KBM-7 (cell line): ENCODE measurements at regions not wholly inside any gene's neighbourhood (a gene's known extent, or its start where the extent isn't known, plus 50 kb on each side); places are given as distances from the start of the nearest gene placed in this dataset.
"Not testable (repeated sequence)": the region's sequence is repeated elsewhere in the genome, so short reads cannot be mapped to it uniquely, and the experiment has no call there.

Source experiments
- DNase-seq: peaks from one replicate; pipeline ENCODE4 v3.0.0-alpha.2; 2015
- in situ Hi-C: fragments of 300-500 bp; cut with MboI; formaldehyde crosslinking; loops from 2 replicates; pipeline ENCODE4 v1.14.3; 2020; ENCODE audit warnings: low sequenced_read_pairs, low pct_unique_long_range_greater_than_20kb, mixed read lengths

DNA sequence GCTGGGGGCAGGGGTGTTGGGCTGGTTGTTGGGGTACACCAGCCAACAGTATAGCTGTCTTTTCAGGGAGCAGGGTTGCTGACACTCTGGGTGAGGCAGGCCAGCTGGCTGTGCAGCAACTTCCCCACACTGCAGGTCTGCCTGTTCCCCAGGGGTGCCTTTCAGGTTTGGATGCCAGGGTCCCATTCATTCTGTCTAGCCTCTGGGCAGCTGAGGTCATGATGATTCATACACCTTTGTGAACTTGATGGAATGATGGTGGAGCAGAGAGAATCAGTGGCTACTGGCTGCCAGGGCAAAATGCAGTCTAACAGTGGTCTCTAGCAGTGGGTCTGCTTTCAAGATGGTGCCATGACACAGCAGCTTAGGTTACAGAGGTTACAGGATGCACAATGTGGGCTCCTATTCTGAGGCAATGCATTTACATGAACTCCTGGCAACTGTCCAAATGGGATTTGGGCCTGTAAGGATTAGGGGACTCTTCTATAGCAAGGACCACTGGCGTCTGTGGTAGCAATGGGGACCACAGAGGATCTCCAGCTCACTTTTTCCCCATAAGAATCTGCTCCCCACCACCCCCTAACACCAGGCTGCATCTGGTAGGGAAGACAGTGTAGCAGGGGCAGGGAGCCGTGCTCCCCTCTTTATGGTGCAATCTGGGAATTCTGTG is 103.7 kb downstream of the FEM1C start:
- DNase-seq, result no peak
- in situ Hi-C loops, result no loop called here

DNA sequence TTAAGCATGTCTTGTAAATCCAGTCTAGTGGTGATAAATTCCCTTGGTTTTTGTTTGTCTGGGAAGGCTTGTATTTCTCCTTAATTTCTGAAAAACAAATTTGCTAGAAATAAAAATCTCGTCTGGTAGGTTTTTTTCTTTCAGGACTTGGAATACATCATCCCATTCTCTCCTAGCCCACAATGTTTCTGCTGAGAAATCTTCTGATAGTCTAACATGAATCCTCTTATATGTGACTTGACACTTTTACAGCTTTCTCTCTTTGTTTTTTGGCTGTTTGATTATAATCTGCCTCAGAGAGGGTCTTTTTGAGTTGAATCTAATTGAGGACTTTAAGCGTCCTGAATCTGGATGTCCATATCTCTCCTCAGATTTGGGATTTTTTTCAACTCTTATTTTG is 104.9 kb downstream of the FEM1C start:
- no peak for DNase-seq
- in situ Hi-C loops, result no loop called here

DNA sequence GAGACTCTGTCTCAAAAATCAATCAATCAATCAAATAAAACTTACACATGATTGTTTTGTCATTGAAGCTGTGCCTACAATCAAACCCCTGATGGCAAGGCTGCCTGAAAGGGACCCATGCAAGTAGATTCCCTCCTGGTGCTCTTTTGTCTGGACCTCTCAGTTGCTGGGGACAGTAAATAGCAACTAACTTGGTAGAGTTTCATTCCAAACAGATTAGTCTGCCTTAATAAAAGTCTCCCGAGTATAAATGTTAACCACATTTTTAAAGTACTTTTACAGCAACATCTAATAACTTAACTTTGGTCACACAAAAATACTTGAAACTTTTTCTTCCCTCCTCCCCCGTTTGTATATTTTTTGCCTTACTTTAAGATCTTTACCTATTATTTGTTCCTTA is 105.5 kb downstream of the FEM1C start:
- in situ Hi-C loops, result no loop called here
- DNase-seq, result no peak

DNA sequence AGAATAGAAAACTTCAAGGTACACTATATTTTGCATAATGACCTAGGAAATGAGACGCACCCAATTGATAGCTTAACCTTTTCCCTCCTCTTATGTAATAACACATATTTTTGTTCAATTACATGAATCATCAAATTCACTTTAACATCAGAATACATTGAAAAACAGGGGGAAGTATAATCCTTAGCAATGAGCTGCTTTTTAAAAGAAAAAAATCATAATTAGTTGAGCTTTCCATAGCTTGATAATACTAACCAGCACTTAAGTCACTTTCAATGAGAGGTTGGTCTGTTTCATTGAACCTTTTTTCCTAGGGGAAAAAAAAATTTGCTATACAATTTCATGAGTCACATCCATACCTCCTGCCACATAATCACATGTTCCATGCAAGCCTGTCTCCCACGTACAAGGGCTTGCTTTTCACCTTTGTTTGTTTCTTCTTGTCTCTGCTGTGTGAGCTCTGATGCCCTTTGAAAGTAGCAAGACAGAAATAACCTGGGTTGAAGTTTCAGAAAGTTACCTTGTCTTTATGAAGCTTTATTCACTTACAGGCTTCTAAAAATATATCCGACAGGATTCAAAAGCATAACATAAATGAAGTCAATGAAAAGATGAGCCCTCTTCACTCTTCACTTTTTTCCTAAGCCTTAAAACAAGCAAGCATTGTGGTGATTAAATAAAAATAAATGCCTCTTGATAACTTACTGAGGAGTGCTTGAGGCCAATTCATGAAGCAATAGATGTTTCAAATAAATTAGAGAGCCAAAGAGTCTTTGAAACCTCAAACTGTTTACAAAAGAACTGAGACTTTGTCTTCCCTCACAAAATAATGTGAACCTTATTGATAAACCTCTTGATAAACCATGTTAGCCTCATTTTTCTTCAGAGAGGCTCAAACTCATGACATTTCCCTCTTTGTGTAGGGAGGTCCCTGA is 108.5 kb downstream of the FEM1C start:
- in situ Hi-C loops, result no loop called here
- DNase-seq, result no peak

DNA sequence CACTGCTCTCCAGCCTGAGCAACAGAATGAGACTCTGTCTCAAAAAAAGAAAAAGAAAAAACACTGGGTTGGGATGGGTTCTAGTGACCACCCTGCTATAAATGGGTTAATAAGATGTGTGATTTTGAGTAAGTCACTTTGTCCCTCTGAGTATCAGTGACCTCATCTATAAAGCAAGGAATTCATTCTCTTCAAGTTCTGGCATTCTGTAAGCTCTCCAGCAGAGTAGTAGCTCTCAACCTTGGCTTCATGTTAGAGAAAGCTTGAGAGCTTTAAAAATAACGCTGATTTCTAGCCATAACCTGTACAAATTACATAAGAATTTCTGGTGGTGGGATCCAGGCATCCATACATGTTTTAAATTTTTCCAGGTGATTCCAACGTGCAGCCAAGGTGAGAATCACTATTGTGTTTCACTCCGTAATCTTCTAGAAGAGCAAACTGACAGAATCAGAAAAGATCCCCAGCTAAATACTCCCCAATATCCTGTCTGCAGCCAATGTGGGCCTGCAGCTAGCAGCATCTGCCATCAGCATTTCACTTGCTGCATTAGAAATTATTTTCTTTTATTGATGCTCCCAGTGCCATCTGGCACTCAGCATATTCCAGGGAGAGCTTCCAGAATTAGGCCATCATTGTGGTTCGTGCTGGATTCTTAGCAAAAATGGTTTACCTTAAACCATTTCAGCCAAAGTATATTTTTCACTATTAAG is 109.4 kb downstream of the FEM1C start:
- in situ Hi-C loops, result no loop called here
- DNase-seq, result no peak

DNA sequence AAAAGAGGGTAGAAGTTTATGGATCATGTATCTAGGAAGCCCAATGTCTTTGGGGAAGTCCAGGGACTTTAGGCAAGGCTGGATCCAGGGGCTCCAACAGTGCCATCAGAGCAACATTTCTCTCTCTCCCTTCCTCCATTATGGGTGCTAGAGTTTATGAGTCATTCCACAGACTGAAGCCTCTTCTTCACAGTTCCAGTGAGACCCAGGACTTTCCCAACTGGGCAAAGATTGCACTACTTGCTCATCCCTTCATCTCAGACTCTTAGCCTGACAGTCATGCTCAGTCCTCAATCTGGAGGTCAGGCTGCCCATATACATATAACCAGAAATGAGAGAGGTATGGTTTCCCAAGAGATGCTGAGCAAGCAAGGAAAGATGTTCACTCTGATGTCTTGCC is 110.7 kb downstream of the FEM1C start:
- in situ Hi-C loops, result no loop called here

DNA sequence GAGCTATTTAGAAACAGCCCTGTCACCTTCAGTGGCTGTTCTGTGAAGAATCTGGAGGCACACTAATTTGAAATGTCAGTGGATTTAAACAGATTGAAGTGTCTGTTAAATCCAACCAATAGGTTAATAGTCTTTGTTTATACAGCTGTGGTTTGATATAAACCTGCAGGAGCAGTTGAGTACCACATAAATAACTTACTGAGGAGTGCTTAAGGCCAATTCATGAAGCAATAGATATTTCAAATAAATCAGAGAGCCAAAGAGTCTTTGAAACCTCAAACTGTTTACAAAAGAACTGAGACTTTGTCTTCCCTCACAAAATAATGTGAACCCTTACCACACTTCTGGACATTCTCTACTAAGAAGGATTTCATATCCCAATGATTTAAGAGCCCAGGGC is 111.9 kb downstream of the FEM1C start:
- no peak for DNase-seq

More for the DNA sequence above, 110.7 kb downstream of the FEM1C start:
- no peak for DNase-seq

DNA sequence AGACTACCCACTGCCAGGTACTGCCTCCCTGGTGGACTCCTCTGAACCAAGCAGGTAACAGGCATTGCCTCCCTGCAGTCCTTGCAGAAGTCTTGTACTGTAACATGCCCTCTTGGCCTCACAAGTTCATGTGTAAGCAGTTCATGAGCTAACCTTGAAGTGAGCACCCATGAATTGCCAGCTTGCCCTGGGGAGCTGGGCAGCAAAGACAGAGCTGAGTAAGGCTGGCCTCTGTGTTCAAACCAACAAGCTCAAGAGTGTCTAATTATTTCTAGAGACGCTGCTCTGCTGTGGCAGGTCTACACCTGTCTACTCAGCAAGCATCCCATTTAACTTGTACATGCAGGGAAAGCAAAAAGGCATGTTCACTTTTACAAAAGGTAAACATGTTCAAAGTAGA is 113.5 kb downstream of the FEM1C start:
- in situ Hi-C loops, result no loop called here
- no peak for DNase-seq

More for the DNA sequence above, 111.9 kb downstream of the FEM1C start:
- in situ Hi-C loops, result no loop called here

DNA sequence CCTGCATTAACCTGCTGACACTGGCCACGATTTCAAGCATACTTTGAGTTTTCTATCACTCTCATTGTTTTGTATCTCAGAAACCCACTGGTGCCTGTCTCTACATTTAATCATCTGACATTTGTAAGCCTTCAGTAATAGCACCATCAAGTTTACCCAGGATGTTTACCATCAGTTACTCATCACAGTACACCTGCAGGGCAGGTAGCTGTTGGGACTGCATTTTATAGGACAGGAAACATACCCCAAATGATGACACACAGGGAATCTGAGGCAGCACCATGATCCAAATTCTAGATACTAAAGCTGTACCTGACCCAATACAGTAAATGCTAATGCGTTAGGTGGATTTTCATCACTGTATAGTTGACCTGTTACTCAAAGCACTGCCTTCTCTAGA is 114.2 kb downstream of the FEM1C start:
- in situ Hi-C loops, result no loop called here
- DNase-seq, result no peak

DNA sequence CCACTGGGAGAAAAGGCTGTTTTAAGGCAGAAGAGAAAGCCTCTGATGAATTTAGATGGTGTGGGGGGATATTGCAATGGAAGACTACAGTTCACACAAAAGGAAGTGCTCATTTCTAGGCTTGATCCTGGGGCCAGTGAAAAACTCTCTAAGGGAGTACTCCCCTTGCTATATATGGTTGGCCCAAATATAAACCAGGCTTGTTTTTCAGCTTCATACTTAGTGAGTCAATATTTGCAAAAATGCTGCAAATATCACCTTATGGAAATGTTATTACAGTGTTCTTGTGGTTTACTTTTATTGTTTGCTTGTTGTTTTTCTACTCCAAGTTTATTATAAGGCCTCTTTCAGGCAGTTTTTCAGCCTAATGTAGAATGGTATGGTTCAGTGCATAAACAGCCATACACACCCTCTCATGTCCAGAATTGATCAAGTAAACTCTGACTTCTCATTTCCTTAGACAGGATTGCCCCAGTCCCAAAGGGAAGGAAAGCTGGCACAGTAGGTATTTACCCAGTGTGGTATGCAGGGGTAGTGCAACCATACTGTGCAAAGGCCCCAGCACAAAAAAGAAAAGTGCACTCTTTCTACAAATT is 115.1 kb downstream of the FEM1C start:
- DNase-seq, result no peak
- in situ Hi-C loops, result no loop called here

DNA sequence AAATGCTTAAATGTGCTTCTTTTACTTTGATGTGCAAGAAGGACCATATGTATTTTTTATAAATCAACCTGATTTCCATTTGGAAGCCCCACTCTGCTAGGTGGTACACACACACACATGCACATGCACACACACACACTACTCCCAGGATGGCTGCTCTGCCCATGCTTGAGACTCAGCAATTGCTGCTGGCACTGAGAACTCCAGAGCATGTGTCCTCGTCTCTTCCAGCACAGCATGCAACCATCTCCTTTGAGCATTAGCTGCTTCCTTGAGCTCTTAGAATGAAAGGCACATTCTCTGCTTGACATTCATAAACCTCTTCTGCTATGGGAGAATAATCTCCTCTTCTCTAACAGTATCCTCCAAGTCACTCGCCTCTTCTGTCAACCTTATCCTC is 115.9 kb downstream of the FEM1C start:
- in situ Hi-C loops, result no loop called here
- no peak for DNase-seq

DNA sequence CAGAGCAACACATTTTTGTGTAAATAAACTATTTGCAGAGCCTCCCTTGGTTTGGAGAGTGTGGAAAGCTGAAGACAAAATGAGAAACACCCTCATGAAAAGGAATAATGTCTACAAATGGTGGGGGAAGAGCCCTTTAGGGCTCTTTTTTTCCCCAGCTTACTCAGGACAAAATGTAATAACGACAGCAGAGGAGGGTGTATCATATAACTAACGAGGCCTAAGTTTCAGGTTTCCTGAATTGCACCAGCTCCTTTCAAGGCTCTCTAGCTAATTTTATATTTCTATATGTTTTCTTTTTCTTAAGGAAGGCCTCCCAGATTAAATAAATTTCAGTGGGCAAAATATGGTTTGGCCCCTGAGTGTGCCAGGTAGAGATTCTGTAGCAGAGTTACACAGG is 116.3 kb downstream of the FEM1C start:
- no peak for DNase-seq
- in situ Hi-C loops, result no loop called here

DNA sequence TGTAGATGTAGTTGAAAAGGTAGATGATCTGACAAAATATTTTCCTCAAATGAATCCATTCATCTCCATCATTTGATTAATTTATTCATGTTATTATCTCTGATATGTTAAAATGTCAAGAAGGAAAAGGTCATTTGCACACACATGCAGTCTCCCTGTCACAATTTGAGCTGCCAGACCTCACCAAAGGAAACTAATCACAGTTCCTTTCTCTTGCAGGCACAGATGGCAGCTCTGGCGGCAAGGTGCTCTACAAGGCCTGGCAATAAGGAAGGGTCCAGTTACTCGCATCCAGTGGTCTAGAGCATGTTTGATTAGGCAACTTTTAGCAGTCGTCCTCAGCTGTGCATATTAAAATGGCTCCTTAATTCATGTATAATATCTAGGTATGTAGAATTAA is 120.1 kb downstream of the FEM1C start:
- DNase-seq, result no peak

DNA sequence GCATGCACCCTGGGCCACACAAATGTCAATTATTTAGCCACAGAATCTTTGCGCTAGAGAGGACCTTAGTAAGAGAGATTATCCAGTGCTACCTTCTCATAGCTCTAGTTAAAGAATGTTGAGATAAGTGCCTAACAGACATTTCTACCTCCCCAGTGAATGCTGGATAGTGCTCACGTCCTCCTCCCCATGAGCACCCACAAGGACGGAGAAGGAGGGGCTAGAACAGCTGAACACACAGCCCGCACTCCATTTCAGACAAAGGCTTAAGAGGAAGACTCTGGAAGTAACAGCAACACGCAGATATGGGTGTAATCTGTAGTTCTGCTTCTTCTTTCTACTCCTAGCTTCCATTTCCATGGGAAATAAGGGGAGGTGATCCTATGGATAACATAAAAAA is 120.5 kb downstream of the FEM1C start:
- DNase-seq, result no peak
- in situ Hi-C loops, result no loop called here

More for the DNA sequence above, 120.1 kb downstream of the FEM1C start:
- in situ Hi-C loops, result no loop called here

DNA sequence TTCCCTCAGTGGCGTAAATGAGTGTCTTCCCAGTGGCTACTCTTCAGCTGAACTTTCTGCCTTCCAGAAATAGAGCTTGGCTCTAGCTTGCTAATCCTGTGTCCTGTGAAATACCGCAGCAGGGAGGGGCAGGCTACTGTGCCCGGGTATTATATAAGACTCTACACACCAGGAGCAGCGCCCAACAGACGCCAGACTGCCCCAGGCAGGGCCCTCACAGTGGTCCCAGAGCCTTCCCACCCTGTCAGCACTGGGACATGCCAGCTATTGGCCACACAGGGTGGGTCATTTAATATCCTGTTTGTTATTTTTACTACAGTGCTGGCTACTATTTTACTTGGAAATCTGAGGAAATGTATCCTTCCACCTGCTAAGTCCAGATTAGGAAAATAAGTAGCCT is 121.0 kb downstream of the FEM1C start:
- in situ Hi-C loops, result no loop called here
- no peak for DNase-seq

DNA sequence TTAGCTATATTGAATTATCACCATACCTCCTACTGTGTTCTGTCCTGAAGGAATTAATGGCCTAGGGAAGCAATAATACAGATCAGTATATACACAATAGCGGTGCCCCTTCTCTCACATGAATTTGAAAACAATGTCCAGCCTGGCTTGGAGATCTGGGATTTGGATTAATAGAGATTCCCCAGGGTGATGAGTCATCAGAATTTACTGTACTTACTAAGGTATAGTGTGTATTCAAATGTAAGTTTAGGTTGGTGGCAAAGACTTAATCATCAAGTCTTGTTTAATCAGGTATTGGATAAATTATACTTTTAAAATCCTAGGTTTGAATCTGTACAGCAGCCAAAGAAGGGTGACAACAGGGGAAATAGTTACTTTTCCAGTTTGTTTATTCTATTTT is 121.5 kb downstream of the FEM1C start:
- in situ Hi-C loops, result no loop called here
- DNase-seq, result no peak

DNA sequence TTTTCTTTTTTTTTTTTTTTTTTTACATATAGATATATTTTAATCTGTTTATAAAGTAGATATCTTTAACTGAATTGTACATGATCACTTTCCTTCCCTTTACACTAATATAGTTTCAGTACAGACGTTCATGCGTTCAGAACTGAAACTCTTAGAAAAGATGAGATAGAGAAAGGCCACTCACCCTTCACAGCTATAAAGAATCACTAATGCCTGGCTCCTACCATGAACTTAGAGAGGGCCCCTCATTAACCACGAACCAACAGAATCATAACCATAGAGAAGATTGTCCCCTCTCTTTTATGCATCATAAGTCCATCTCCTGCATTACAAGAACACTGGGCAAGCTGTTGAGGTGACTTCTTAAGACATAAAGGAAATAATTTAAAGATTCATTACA is 123.8 kb downstream of the FEM1C start:
- DNase-seq, in situ Hi-C loops: not testable (repeated sequence)

DNA sequence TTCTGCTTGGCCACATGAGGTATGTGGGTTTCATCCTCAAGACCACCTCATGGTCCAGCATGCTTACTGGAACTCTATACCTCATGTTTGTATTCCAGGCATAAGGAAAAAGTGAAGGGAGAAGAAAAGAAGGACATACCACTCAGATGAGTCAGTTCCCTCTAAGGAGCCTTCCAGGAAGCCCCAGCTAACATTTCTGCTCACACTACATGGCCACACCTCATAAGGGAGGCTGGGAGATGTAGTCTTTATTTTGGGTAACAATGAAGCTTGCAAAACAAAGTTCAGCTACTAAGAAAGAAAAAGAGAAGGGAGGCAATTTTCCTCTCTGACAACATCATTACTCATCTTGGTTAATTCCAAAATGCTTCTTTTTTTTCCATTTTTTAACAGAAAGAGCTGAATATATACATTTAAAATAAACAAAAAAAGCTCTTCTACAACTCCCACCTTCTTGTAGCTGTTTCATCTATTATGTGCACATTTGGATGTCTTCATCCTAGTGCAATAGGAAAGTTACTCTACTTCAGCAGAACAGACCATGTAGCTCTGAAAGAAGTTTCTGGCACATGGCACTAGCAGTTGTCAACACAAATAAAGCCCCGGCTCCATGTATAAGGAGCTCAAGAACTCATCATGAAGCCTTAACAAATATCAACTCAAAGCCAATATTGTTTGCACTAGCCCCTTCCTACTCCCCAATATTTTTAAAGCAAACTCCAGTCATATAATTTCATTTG is 123.6 kb upstream of the CCDC112 start:
- in situ Hi-C loops, result no loop called here
- DNase-seq, result no peak

DNA sequence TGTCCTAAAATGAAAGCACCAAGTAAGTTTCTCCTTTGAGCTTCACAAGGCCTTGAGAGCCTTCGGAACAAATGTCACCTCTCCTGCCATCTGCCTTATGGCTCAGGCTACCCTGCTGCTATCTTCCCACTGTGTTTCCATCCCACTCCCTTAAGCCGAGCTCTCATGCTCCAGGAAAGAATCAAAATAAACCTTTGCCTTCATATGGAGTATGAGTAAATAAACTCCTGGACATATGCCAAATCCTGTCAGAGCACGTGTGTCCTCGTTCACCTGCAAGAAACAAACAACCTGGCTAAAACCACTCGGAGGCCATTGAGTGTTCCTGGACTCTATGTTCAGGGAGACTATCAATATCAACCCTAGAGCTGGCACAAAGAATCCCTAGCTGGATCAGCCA is 122.3 kb upstream of the CCDC112 start:
- in situ Hi-C loops, result no loop called here
- DNase-seq, result no peak
